H1 (cell line): ENCODE measurements at regions not wholly inside any gene's neighbourhood (a gene's known extent, or its start where the extent isn't known, plus 50 kb on each side); places are given as distances from the start of the nearest gene placed in this dataset.

Experiments used
- CTCF ChIA-PET: fragments of 300-600 bp; sonication (Branson Sonifier 250); formaldehyde crosslinking; loops from one replicate; lab custom pipeline; 2021; ENCODE audit not compliant: partially characterized antibody; lab: Charles Lee
- POLR2A ChIA-PET: fragments of 300-600 bp; sonication (Branson Sonifier 250); formaldehyde crosslinking; loops from one replicate; lab custom pipeline; 2021; ENCODE audit warnings: inconsistent platforms; ENCODE audit not compliant: partially characterized antibody; lab: Charles Lee
- DNase-seq, 2 experiments: peaks; one replicate each; pipeline versions ENCODE4 v3.0.0 to v3.0.0-alpha.2; 2010 to 2022; ENCODE audit warnings: low spot score in 2 of 2, low read depth in 1 of 2, mixed read lengths in 1 of 2
- FAIRE-seq: peaks from 2 replicates; lab custom pipeline; 2011; peaks lifted over from hg19 to GRCh38; lab: Jason Lieb, UNC
- H2AFZ ChIP-seq: 2 replicates; pipeline ENCODE4 v1.8.1; 2012; ENCODE audit warnings: low read length, inconsistent platforms
- H2AK5ac ChIP-seq: 2 replicates; pipeline ENCODE4 v1.6.1; 2013; ENCODE audit warnings: low read depth, low read length
- H2BK120ac ChIP-seq: replicated peaks from 2 replicates; pipeline ENCODE3; 2013; ENCODE audit warnings: low read depth, low read length, inconsistent platforms
- H2BK12ac ChIP-seq: 2 replicates; pipeline ENCODE4 v1.6.1; 2013; ENCODE audit warnings: low read depth, low read length
- H2BK15ac ChIP-seq: 2 replicates; pipeline ENCODE4 v1.6.1; 2013; ENCODE audit warnings: low read length
- H2BK20ac ChIP-seq: 2 replicates; pipeline ENCODE4 v1.6.1; 2013; ENCODE audit warnings: low read length
- H2BK5ac ChIP-seq: 2 replicates; pipeline ENCODE4 v1.6.1; 2013; ENCODE audit warnings: low read depth, low read length
- H3K14ac ChIP-seq: 2 replicates; pipeline ENCODE4 v1.6.1; 2013; ENCODE audit warnings: inconsistent platforms; ENCODE audit not compliant: insufficient read length
- H3K18ac ChIP-seq: 2 replicates; pipeline ENCODE4 v1.6.1; 2013; ENCODE audit warnings: low read length; ENCODE audit errors: extremely low read depth
- H3K23ac ChIP-seq: 2 replicates; pipeline ENCODE4 v1.6.1; 2013; ENCODE audit warnings: inconsistent platforms; ENCODE audit not compliant: insufficient read length
- H3K23me2 ChIP-seq: 2 replicates; pipeline ENCODE4 v1.6.1; 2013; ENCODE audit warnings: low read depth, low read length
- H3K27ac ChIP-seq: 2 replicates; pipeline ENCODE4 v1.6.1; 2011; ENCODE audit warnings: low read depth, low read length, inconsistent platforms
- H3K27me3 ChIP-seq, 4 experiments: replicated peaks in 1 of 4; 1 replicate in 1 of 4; 2 replicates in 3 of 4; pipeline versions ENCODE4 v1.6.1 to v1.8.1; 2011 to 2013; ENCODE audit warnings: low read length in 3 of 4, mild to moderate bottlenecking in 3 of 4, inconsistent platforms in 2 of 4, mixed read lengths in 2 of 4, moderate library complexity in 1 of 4; ENCODE audit not compliant: control insufficient read depth in 3 of 4, insufficient read depth in 3 of 4; ENCODE audit errors: extremely low read depth in 1 of 4
- H3K36me3 ChIP-seq, 4 experiments: 2 replicates each; pipeline versions ENCODE4 v1.6.1 to v1.8.1; 2011 to 2013; ENCODE audit warnings: mild to moderate bottlenecking in 4 of 4, low read length in 3 of 4, moderate library complexity in 2 of 4, control low read depth in 1 of 4, inconsistent platforms in 1 of 4; ENCODE audit not compliant: insufficient read depth in 4 of 4, control insufficient read depth in 2 of 4
- H3K4ac ChIP-seq: replicated peaks from 2 replicates; pipeline ENCODE3; 2013; ENCODE audit warnings: low read length, low read depth, mixed read lengths, inconsistent platforms; ENCODE audit not compliant: insufficient read length
- H3K4me1 ChIP-seq, 4 experiments: replicated peaks in 1 of 4; 1 replicate in 1 of 4; 2 replicates in 3 of 4; pipeline versions ENCODE4 v1.6.1 to v1.8.1; 2011 to 2013; ENCODE audit warnings: low read length in 3 of 4, inconsistent platforms in 2 of 4, mixed read lengths in 1 of 4; ENCODE audit not compliant: insufficient read depth in 4 of 4, control insufficient read depth in 3 of 4
- H3K4me2 ChIP-seq, 2 experiments: 2 replicates each; pipeline versions ENCODE4 v1.6.1 to v1.8.1; 2011 to 2013; ENCODE audit warnings: low read depth in 2 of 2, low read length in 2 of 2, control low read depth in 1 of 2, inconsistent platforms in 1 of 2, mild to moderate bottlenecking in 1 of 2; ENCODE audit not compliant: insufficient read depth in 1 of 2
- H3K4me3 ChIP-seq, 4 experiments: fragments of 200-600, 300-600 bp in 1 of 4; sonication (generic), shearing (Covaris generic), sonication (Bioruptor Twin) in 1 of 4; 2 replicates each; pipeline versions ENCODE4 v1.5.1 to v1.8.1; 2011 to 2016; ENCODE audit warnings: low read length in 4 of 4, low read depth in 3 of 4, control low read depth in 2 of 4, inconsistent platforms in 2 of 4, mild to moderate bottlenecking in 2 of 4, mixed read lengths in 1 of 4, moderate library complexity in 1 of 4; ENCODE audit not compliant: insufficient read depth in 2 of 4; ENCODE audit errors: extremely low read depth in 1 of 4
- H3K56ac ChIP-seq: replicated peaks from 2 replicates; pipeline ENCODE3; 2013; ENCODE audit warnings: low read depth, mild to moderate bottlenecking, mixed read lengths, low read length, inconsistent platforms; ENCODE audit not compliant: insufficient read length
- H3K79me1 ChIP-seq: 2 replicates; pipeline ENCODE4 v1.6.1; 2013; ENCODE audit warnings: low read depth, low read length, control low read depth
- H3K79me2 ChIP-seq, 2 experiments: 2 replicates each; pipeline versions ENCODE4 v1.6.1 to v1.8.1; 2012 to 2013; ENCODE audit warnings: low read length in 2 of 2, mild to moderate bottlenecking in 2 of 2, inconsistent platforms in 1 of 2; ENCODE audit not compliant: insufficient read depth in 2 of 2, control insufficient read depth in 1 of 2
- H3K9ac ChIP-seq, 4 experiments: replicated peaks in 1 of 4; 1 replicate in 1 of 4; 2 replicates in 3 of 4; pipeline versions ENCODE4 v1.6.1 to v1.8.1; 2011 to 2013; ENCODE audit warnings: low read depth in 3 of 4, low read length in 3 of 4, control low read depth in 2 of 4, mild to moderate bottlenecking in 2 of 4, moderate library complexity in 2 of 4, inconsistent platforms in 1 of 4; ENCODE audit errors: extremely low read depth in 1 of 4
- H3K9me3 ChIP-seq, 2 experiments: 2 replicates each; pipeline versions ENCODE4 v1.6.1 to v1.8.1; 2012 to 2013; ENCODE audit warnings: mild to moderate bottlenecking in 2 of 2, moderate library complexity in 2 of 2, control low read depth in 1 of 2, inconsistent platforms in 1 of 2, low read depth in 1 of 2, low read length in 1 of 2, mixed read lengths in 1 of 2; ENCODE audit not compliant: insufficient read depth in 2 of 2
- H4K20me1 ChIP-seq, 2 experiments: replicated peaks in 1 of 2; 2 replicates each; pipeline versions ENCODE3 to v1.8.1; 2011 to 2013; ENCODE audit warnings: inconsistent platforms in 2 of 2, low read length in 2 of 2, mild to moderate bottlenecking in 1 of 2; ENCODE audit not compliant: insufficient read depth in 2 of 2, control insufficient read depth in 1 of 2
- H4K5ac ChIP-seq: 2 replicates; pipeline ENCODE4 v1.6.1; 2013; ENCODE audit warnings: low read length, low read depth, mixed read lengths, inconsistent platforms; ENCODE audit not compliant: insufficient read length
- H4K8ac ChIP-seq: 2 replicates; pipeline ENCODE4 v1.8.0; 2013; ENCODE audit warnings: mild to moderate bottlenecking, moderate library complexity, low read length, inconsistent platforms; ENCODE audit not compliant: insufficient read depth; ENCODE audit errors: extremely low read depth
- H4K91ac ChIP-seq: replicated peaks from 2 replicates; pipeline ENCODE3; 2013; ENCODE audit warnings: low read length, mixed read lengths, inconsistent platforms; ENCODE audit not compliant: insufficient read length
- BACH1 ChIP-seq: IDR thresholded peaks from 2 replicates; pipeline ENCODE4 v1.6.1; 2012; ENCODE audit warnings: low read length, improper control_type of control experiment
- GTF2F1 ChIP-seq: IDR thresholded peaks from 2 replicates; pipeline ENCODE4 v1.6.1; 2012; ENCODE audit warnings: low read depth, low read length, improper control_type of control experiment, borderline replicate concordance
- NANOG ChIP-seq: IDR thresholded peaks from 2 replicates; pipeline ENCODE4 v1.6.1; 2011; ENCODE audit warnings: low read length, low read depth, mild to moderate bottlenecking, inconsistent platforms; ENCODE audit not compliant: insufficient read depth, poor library complexity, severe bottlenecking
- POU5F1 ChIP-seq: IDR thresholded peaks from 2 replicates; pipeline ENCODE4 v1.6.1; 2011; ENCODE audit warnings: low read depth, mild to moderate bottlenecking, low read length, moderate library complexity
- SIX5 ChIP-seq: IDR thresholded peaks from 2 replicates; pipeline ENCODE4 v1.6.1; 2011; ENCODE audit warnings: mild to moderate bottlenecking, low read depth, low read length
- WGBS, 2 experiments: shearing (Covaris generic) in 1 of 2; methylation state at CpG; one replicate each; pipeline versions ENCODE4 v1.1.6 to v1.1.7; 2013 to 2015; ENCODE audit warnings: low lambda C conversion rate in 2 of 2, mixed read lengths in 2 of 2, inconsistent platforms in 1 of 2, low coverage in 1 of 2, missing lambda C conversion rate in 1 of 2; ENCODE audit not compliant: insufficient replicate concordance in 2 of 2, insufficient coverage in 1 of 2, insufficient read length in 1 of 2; ENCODE audit errors: extremely low coverage in 1 of 2, missing lambda C conversion rate in 1 of 2; 5-methylcytosine and 5-hydroxymethylcytosine counted together

DNA sequence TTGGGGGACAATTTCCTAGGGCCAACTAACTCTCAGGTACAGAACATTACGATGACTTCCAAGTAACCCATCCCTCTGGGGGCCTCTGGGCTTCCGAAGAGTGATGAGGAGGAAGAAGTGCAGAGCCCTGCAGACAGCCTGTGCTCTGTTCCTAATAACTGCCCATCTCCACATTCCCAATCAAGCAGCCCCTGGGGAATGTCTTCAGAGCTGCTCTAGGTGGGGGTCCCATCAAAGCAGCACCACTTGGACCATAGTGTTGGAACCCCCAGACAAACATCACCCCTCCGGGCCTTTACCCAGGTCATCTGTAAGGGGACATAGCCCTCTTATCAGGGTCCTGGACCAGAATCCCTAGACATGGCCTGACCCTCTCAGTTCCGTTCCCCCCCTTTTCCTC, 357.3 kb downstream of the NPHP4 start:
- DNase-seq (no peak), FAIRE-seq (no peak)
- H3K9ac ChIP-seq: no peak overlapping the region
- H2BK15ac ChIP-seq: no peak overlapping the region
- H4K20me1 ChIP-seq: peaks cover 0 to 2% of the 10 kb centered on the region in 2 experiments
- 0 out of 7 replicates have a peak, but pooled peaks cover 0 to 2% (median 0%) of the 10 kb centered on the region in 4 experiments for H3K4me1 ChIP-seq
- H2AK5ac ChIP-seq: no peak overlapping the region
- H3K79me2 ChIP-seq: no peaks in the 10 kb centered on the region
- no peaks in the 10 kb centered on the region for H3K79me1 ChIP-seq
- no peak overlapping the region for H4K5ac ChIP-seq
- H3K4me2 ChIP-seq: no peak overlapping the region
- no peaks in the 10 kb centered on the region for H3K23me2 ChIP-seq
- no peak overlapping the region for H3K23ac ChIP-seq
- H3K36me3 ChIP-seq: no peaks in the 10 kb centered on the region
- no peak overlapping the region for H2AFZ ChIP-seq
- no peak overlapping the region for H3K4ac ChIP-seq
- no peak for TF ChIP-seq SIX5
- no peak for TF ChIP-seq BACH1
- TF ChIP-seq NANOG: no peak
- TF ChIP-seq GTF2F1: no peak
- no peak for TF ChIP-seq POU5F1
- no peak overlapping the region for H2BK5ac ChIP-seq
- no peak overlapping the region for H4K91ac ChIP-seq
- no peak overlapping the region for H3K14ac ChIP-seq
- no peak overlapping the region for H2BK12ac ChIP-seq
- peaks cover 0 to 2% of the 10 kb centered on the region in 2 experiments; a peak in 1 of 4 replicates for H3K9me3 ChIP-seq
- POLR2A ChIA-PET: no interaction called here
- H2BK120ac ChIP-seq: no peak overlapping the region
- no peak overlapping the region for H3K56ac ChIP-seq
- H3K27ac ChIP-seq: no peak overlapping the region
- no peak overlapping the region for H3K4me3 ChIP-seq
- no peaks in the 10 kb centered on the region for H3K27me3 ChIP-seq
- CTCF ChIA-PET: interaction anchor here (1.1 to 7.7 kb wide), 3 partner anchors 14 to 111 kb away, joined by 3 to 57 read pairs (median 7); no protein-coding TSS in a partner anchor
- WGBS, 2 experiments: 90% methylated on average over 4 of the region's 4 CpGs; no CpG with 5 or more reads in 1 of the 2 experiments
- no peak overlapping the region for H4K8ac ChIP-seq
- H3K18ac ChIP-seq: no peak overlapping the region
- no peak overlapping the region for H2BK20ac ChIP-seq
